Activated CD4-positive, alpha-beta T cell treated with anti-CD3 and anti-CD28 coated beads for 24 hours (primary cell): ENCODE measurements at regions not wholly inside any gene's neighbourhood (a gene's known extent, or its start where the extent isn't known, plus 50 kb on each side); places are given as distances from the start of the nearest gene placed in this dataset.
"Not testable (repeated sequence)": the region's sequence is repeated elsewhere in the genome, so short reads cannot be mapped to it uniquely, and the experiment has no call there.

Experiments
- DNase-seq, 2 donors: peaks; one replicate each; pipeline ENCODE4 v3.0.0-alpha.2; 2020; ENCODE audit warnings: low read depth in 2 of 2

- not testable (repeated sequence) for DNase-seq
Observed at GRCh38 chr1:148049115-148049496, 103.0 kb downstream of the NBPF11 start.

- DNase-seq = peak in 1 of 2 donors; percentile 34
Observed at GRCh38 chr1:148048423-148049114, 103.5 kb downstream of the NBPF11 start.

- DNase-seq = not testable (repeated sequence)
Observed at GRCh38 chr1:148045872-148046271, 106.2 kb downstream of the NBPF11 start.

GRCh38 chr1:148044495-148044894, 107.6 kb downstream of the NBPF11 start:
- not testable (repeated sequence) for DNase-seq
